SK-N-SH treated with all-trans-retinoic acid at 6 μM for 48 hours (cell line): ENCODE measurements at regions not wholly inside any gene's neighbourhood (a gene's known extent, or its start where the extent isn't known, plus 50 kb on each side); places are given as distances from the start of the nearest gene placed in this dataset.

Experiments
- ARNTL ChIP-seq: fragments of 450-650 bp; formaldehyde crosslinking; IDR thresholded peaks from 2 replicates; pipeline ENCODE4 v1.5.0; 2020; ENCODE audit warnings: low read depth, mild to moderate bottlenecking, moderate library complexity, borderline replicate concordance
- SNAI2 ChIP-seq: fragments of 250-450 bp; sonication (Bioruptor Pico); IDR thresholded peaks from 2 replicates; pipeline ENCODE4 v1.5.0; 2020; ENCODE audit warnings: mild to moderate bottlenecking, moderate library complexity
- ZFP30 ChIP-seq: fragments of 450-650 bp; formaldehyde crosslinking; IDR thresholded peaks from 2 replicates; pipeline ENCODE4 v1.5.0; 2022; ENCODE audit warnings: mild to moderate bottlenecking, moderate library complexity
- TF ChIP-seq, protein P1 (sequence below): fragments of 250-450 bp; sonication (Bioruptor Pico); IDR thresholded peaks from 2 replicates; pipeline ENCODE4 v1.5.1; 2020; ENCODE audit warnings: low read depth, mild to moderate bottlenecking, moderate library complexity

DNA sequence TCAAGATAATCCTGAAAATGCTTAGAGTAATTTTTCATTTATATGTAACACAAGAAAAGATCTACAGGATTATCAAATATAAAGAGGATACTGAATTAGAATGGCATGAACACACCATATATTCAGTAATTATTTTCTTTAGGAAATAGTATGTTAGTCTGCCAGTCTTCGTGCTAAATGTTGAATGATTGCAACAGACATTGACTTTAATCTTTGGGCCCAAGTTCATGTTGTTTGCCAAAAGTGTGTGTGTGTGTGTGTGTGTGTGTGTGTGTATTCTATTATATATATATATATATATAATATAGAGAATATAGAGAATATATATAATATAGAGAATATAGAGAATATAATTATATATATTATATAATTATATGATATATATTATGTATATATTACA is 186.6 kb downstream of the TMEM47 start:
- no peak for TF ChIP-seq SNAI2 (CRISPR knock-in tag)
- TF ChIP-seq, protein P1, sequence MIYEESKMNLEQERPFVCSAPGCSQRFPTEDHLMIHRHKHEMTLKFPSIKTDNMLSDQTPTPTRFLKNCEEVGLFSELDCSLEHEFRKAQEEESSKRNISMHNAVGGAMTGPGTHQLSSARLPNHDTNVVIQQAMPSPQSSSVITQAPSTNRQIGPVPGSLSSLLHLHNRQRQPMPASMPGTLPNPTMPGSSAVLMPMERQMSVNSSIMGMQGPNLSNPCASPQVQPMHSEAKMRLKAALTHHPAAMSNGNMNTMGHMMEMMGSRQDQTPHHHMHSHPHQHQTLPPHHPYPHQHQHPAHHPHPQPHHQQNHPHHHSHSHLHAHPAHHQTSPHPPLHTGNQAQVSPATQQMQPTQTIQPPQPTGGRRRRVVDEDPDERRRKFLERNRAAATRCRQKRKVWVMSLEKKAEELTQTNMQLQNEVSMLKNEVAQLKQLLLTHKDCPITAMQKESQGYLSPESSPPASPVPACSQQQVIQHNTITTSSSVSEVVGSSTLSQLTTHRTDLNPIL (CRISPR knock-in tag), result no peak
- TF ChIP-seq ZFP30 (CRISPR knock-in tag), result no peak
- no peak for TF ChIP-seq ARNTL (CRISPR knock-in tag)
